ENCODE measurements at regions not wholly inside any gene's neighbourhood (a gene's known extent, or its start where the extent isn't known, plus 50 kb on each side); places are given as distances from the start of the nearest gene placed in this dataset.

DNA sequence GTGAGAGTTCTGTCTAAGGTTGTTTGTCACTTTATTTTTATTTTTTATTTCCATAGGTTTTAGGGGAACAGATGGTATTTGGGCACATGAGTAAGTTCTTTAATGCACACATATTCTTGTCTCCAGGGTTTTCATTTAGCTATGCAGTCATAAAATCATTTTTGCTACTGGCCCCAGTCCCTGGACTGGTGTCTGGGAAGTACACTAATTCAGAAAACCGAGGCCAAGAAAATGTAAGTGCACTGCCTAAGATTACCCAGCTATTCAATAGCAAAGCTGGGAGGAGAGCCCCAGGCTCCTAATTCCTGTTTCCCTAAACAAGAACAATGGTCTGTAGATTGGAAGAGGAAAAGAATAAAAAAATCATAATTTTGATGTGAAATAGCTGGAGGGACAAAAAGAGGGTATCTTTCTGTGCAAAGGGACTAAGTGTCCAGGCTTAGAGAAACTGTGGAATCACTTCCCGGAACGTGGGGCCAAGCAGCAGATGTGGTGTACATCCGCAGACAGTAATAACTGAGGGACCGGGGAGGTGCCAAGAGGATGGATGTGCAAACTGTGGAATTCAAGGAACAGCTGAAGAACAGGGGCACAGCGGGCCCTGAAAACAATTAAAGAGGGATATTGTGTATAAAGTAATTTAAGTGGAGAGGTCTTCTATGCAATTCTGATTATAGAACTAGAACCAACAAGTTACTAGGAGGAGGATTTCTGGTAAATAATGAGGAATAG lies 236.3 kb downstream of the ACKR3 start (continued):
- TF ChIP-seq, protein P1, sequence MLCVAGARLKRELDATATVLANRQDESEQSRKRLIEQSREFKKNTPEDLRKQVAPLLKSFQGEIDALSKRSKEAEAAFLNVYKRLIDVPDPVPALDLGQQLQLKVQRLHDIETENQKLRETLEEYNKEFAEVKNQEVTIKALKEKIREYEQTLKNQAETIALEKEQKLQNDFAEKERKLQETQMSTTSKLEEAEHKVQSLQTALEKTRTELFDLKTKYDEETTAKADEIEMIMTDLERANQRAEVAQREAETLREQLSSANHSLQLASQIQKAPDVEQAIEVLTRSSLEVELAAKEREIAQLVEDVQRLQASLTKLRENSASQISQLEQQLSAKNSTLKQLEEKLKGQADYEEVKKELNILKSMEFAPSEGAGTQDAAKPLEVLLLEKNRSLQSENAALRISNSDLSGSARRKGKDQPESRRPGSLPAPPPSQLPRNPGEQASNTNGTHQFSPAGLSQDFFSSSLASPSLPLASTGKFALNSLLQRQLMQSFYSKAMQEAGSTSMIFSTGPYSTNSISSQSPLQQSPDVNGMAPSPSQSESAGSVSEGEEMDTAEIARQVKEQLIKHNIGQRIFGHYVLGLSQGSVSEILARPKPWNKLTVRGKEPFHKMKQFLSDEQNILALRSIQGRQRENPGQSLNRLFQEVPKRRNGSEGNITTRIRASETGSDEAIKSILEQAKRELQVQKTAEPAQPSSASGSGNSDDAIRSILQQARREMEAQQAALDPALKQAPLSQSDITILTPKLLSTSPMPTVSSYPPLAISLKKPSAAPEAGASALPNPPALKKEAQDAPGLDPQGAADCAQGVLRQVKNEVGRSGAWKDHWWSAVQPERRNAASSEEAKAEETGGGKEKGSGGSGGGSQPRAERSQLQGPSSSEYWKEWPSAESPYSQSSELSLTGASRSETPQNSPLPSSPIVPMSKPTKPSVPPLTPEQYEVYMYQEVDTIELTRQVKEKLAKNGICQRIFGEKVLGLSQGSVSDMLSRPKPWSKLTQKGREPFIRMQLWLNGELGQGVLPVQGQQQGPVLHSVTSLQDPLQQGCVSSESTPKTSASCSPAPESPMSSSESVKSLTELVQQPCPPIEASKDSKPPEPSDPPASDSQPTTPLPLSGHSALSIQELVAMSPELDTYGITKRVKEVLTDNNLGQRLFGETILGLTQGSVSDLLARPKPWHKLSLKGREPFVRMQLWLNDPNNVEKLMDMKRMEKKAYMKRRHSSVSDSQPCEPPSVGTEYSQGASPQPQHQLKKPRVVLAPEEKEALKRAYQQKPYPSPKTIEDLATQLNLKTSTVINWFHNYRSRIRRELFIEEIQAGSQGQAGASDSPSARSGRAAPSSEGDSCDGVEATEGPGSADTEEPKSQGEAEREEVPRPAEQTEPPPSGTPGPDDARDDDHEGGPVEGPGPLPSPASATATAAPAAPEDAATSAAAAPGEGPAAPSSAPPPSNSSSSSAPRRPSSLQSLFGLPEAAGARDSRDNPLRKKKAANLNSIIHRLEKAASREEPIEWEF (CRISPR knock-in tag; IDR thresholded peaks at IDR 0.05) = no peak
- TF ChIP-seq, protein P2, sequence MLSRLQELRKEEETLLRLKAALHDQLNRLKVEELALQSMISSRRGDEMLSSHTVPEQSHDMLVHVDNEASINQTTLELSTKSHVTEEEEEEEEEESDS (CRISPR knock-in tag; IDR thresholded peaks at IDR 0.05) = no peak
- TF ChIP-seq ZC3H11A (IDR thresholded peaks at IDR 0.05; ENCODE audit: low read depth, low read length) = no peak
- no peak for TF ChIP-seq BRF1 (IDR thresholded peaks at IDR 0.05; ENCODE audit: borderline replicate concordance, extremely low read depth, insufficient read length)
- TF ChIP-seq ARHGAP35 (IDR thresholded peaks at IDR 0.05; ENCODE audit: partially characterized antibody) = no peak
- no peak for TF ChIP-seq ZNF707 (CRISPR knock-in tag; conservative IDR thresholded peaks at IDR 0.05)
- no peak for TF ChIP-seq KDM2B (CRISPR knock-in tag; IDR thresholded peaks at IDR 0.05)
- no peak for TF ChIP-seq CEBPB (tag; IDR thresholded peaks at IDR 0.05)

All from K562 (cell line).